Astrocyte of the spinal cord (primary cell): ENCODE measurements at regions not wholly inside any gene's neighbourhood (a gene's known extent, or its start where the extent isn't known, plus 50 kb on each side); places are given as distances from the start of the nearest gene placed in this dataset.

Experiments
- DNase-seq: peaks from one replicate; pipeline ENCODE4 v3.0.0; 2011; ENCODE audit warnings: low read depth, low spot score
- H3K4me3 ChIP-seq: 2 replicates; pipeline ENCODE4 v1.5.1; 2011; ENCODE audit warnings: low read depth, mild to moderate bottlenecking, low read length, moderate library complexity
- in situ Hi-C: cut with HindIII; loops from 2 replicates; pipeline ENCODE4 v1.10.0; 2017; ENCODE audit warnings: low sequenced_read_pairs
- TF ChIP-seq, protein P1 (sequence below): IDR thresholded peaks from 2 replicates; pipeline ENCODE4 v1.5.1; 2012; ENCODE audit warnings: low read depth, mild to moderate bottlenecking, low read length, inconsistent platforms

DNA sequence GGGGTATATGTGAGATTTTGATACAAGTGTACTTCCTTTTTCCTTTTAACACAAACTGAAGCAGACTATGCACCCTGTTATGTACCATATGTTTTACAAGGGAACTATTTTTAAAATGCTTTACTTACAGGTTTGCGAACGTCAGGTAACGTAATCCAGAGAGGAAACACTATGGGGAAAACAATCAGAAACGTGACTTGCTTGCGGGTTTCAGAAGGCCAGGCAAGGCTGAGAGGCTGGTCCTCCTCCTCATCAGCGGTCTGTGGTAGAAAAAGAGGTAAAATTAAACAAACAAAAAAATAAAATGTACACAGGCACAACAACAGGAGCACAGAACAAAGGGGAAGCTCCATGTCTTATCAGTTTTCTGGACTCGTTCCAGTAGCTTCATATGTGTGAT is 141.2 kb downstream of the ACER2 start:
- TF ChIP-seq, protein P1, sequence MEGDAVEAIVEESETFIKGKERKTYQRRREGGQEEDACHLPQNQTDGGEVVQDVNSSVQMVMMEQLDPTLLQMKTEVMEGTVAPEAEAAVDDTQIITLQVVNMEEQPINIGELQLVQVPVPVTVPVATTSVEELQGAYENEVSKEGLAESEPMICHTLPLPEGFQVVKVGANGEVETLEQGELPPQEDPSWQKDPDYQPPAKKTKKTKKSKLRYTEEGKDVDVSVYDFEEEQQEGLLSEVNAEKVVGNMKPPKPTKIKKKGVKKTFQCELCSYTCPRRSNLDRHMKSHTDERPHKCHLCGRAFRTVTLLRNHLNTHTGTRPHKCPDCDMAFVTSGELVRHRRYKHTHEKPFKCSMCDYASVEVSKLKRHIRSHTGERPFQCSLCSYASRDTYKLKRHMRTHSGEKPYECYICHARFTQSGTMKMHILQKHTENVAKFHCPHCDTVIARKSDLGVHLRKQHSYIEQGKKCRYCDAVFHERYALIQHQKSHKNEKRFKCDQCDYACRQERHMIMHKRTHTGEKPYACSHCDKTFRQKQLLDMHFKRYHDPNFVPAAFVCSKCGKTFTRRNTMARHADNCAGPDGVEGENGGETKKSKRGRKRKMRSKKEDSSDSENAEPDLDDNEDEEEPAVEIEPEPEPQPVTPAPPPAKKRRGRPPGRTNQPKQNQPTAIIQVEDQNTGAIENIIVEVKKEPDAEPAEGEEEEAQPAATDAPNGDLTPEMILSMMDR, result no peak
- H3K4me3 ChIP-seq, result no peak overlapping the region
- in situ Hi-C loops, result no loop called here
- no peak for DNase-seq

DNA sequence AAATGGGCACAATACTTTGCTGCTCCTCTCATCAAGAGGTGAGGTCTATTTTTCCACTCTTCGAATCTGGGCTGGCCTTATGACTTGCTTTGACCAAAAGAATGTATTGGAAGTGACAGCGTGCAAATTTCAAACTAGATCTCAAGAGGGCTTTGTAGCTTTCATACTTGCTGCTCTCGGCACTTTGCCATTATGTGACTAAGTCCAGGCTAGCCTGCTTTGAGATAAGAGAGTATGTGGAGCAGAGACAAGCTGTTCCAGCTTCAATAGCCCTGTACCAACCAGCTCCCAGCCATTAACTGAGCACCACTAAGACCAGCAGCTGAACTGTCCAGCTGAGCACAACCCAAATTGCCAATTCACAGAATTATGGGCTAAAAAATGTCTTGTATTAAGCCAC is 124.6 kb downstream of the ACER2 start:
- no peak for DNase-seq
- no peak overlapping the region for H3K4me3 ChIP-seq
- TF ChIP-seq, protein P1, result no peak
- in situ Hi-C loops, result no loop called here

DNA sequence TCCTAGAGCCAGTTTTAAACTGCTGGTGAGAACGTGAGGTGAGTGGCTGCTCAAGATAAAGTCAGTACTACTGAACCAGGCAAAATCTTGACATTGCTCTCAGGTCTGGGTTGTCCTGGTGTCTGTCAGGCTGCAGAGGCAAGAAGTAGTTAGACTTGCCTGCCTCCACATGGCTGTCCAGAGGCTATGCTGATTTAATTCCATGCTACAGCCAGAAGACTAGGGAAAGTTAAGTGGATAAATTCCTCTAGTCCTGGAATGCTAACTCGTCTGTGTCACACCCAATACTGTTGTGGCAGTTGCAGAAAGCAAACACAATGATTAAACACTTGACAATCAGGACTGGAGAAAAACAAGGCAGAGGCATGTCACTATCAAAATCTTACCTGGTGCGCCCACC is 118.9 kb downstream of the ACER2 start:
- no peak overlapping the region for H3K4me3 ChIP-seq
- in situ Hi-C loops, result no loop called here
- TF ChIP-seq, protein P1, result no peak
- DNase-seq, result no peak

DNA sequence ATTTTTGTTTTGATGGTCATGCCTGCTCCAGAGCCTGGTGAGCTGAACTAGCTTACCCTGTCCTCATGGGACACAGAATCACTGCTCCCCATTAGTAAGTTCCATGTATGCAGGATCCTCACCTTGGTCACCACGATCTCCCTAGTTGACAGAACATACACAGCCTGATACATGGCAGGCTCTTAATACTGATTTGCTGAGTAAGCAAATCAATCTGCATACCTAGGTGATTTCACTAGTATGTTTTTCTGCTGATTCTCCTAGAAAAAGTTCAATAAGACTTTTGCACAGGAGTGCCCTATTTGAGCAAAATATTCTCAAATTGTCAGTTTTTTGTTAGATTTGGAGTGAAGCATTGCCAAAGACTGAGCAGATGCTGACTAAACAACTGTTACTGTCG is 113.7 kb downstream of the ACER2 start:
- TF ChIP-seq, protein P1, result no peak
- no peak for DNase-seq
- no peak overlapping the region for H3K4me3 ChIP-seq
- in situ Hi-C loops, result no loop called here

DNA sequence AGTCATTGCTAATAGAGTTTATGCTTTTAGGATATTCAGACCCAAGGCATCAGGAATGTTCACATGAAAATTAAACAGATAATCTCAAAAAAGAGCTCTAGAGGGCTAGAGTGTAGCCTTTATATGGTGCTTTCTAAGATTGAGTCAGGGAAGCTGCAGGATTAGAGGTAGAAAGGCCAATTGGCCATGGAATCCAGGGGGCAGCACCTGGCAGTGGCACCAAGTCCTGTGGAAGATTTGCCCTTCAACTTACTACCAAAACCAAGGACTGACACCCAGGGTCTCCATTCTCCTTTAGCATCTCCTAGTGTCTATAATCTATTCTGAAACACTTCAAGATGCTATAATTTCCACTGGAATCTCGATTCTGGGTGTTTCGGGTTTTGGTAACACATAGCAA is 112.4 kb downstream of the ACER2 start:
- TF ChIP-seq, protein P1, result no peak
- in situ Hi-C loops, result no loop called here
- H3K4me3 ChIP-seq, result no peak overlapping the region
- DNase-seq, result no peak

DNA sequence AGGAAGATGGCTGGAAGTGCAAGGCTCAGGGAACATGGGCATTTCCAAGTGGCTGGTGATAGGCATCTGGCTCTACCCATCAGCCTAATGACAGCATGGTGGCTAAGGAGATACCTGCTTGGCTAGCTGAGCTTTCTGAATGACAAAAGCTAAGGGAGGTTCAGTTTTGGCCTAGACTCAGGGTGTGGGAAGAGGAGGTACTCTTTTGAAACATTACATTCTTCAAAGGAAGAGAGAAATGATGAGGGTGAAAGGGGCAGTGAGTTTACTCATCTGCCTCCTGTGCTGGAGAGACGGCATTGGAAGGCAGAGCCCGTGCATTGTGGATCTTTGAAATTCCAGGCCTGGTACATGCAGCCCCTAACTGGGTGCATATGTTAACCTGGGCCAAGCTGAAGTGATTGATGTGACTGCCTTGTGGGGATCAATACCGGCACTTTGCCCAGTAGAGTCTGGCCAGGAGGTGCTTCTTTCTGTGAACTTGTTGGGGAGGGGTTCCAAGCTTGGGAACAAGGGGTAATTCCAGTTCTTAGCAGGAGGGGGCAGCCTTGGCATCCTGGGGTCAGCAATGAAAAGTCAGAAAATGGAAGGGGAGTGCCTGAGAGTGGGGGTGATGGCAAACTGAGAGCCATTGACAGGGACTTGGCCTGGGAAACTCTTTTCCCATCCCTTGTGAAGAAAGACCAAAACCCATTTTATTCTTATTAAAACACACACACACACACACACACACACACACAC is 108.6 kb downstream of the ACER2 start:
- TF ChIP-seq, protein P1, result peak; percentile 22
- no peak overlapping the region for H3K4me3 ChIP-seq
- DNase-seq, result no peak
- in situ Hi-C loops, result no loop called here
